ENCODE measurements at regions not wholly inside any gene's neighbourhood (a gene's known extent, or its start where the extent isn't known, plus 50 kb on each side); places are given as distances from the start of the nearest gene placed in this dataset.

- no peak for DNase-seq
Observed at GRCh38 chr11:69393865-69394233, 87.6 kb upstream of the LINC01488 start.

- DNase-seq: no peak
Observed at GRCh38 chr11:69394234-69394868, 87.1 kb upstream of the LINC01488 start.

GRCh38 chr11:69394869-69395246 is 86.6 kb upstream of the LINC01488 start:
- peak in 1 of 2 donors; percentile 46 for DNase-seq

GRCh38 chr11:69395287-69395686 is 86.2 kb upstream of the LINC01488 start:
- DNase-seq: no peak

GRCh38 chr11:69396051-69396947 is 85.2 kb upstream of the LINC01488 start:
- no peak for DNase-seq

- DNase-seq: no peak
Observed at GRCh38 chr11:69396948-69397307, 84.5 kb upstream of the LINC01488 start.

GRCh38 chr11:69397732-69398131 is 83.7 kb upstream of the LINC01488 start:
- no peak for DNase-seq

GRCh38 chr11:69398529-69399492 is 82.7 kb upstream of the LINC01488 start:
- no peak for DNase-seq

- no peak for DNase-seq
Observed at GRCh38 chr11:69400140-69400539, 81.3 kb upstream of the LINC01488 start.

GRCh38 chr11:69400771-69401590 is 80.5 kb upstream of the LINC01488 start:
- no peak for DNase-seq

GRCh38 chr11:69401715-69402114 is 79.7 kb upstream of the LINC01488 start:
- DNase-seq: no peak

GRCh38 chr11:69402251-69402887 is 79.1 kb upstream of the LINC01488 start:
- peak in 1 of 2 donors; percentile 39 for DNase-seq

GRCh38 chr11:69403556-69404215 is 77.8 kb upstream of the LINC01488 start:
- no peak for DNase-seq

- DNase-seq: no peak
Observed at GRCh38 chr11:69406060-69406459, 75.4 kb upstream of the LINC01488 start.

GRCh38 chr11:69409812-69410645 is 71.4 kb upstream of the LINC01488 start:
- no peak for DNase-seq

- no peak for DNase-seq
Observed at GRCh38 chr11:69411257-69411924, 70.1 kb upstream of the LINC01488 start.

GRCh38 chr11:69413015-69413801 is 68.3 kb upstream of the LINC01488 start:
- no peak for DNase-seq

- DNase-seq: no peak
Observed at GRCh38 chr11:69413993-69414392, 67.5 kb upstream of the LINC01488 start.

- peak in 1 of 2 donors; percentile 32 for DNase-seq
Observed at GRCh38 chr11:69414773-69415187, 66.7 kb upstream of the LINC01488 start.

Measured in inflammatory macrophage (primary cell).